Activated CD8-positive, alpha-beta T cell treated with anti-CD3 and anti-CD28 coated beads, Interleukin-2, amount 10 ng/mL, durations not matched to agents 7 days and 5 days (primary cell): ENCODE measurements at regions not wholly inside any gene's neighbourhood (a gene's known extent, or its start where the extent isn't known, plus 50 kb on each side); places are given as distances from the start of the nearest gene placed in this dataset.

Source experiments
- ATAC-seq: fragments of 150-1000 bp; cut with Tn5 transposase; one replicate; pipeline ENCODE4 v1.10.0; 2021; ENCODE audit warnings: moderate library complexity
- CTCF ChIA-PET: fragments of 350-600 bp; sonication (Branson Sonifier 250); formaldehyde crosslinking; loops from one replicate; lab custom pipeline; 2021; ENCODE audit warnings: antibody characterized with exemption; lab: Charles Lee
- POLR2A ChIA-PET: fragments of 350-600 bp; sonication (Branson Sonifier 250); formaldehyde crosslinking; loops from one replicate; lab custom pipeline; 2021; ENCODE audit warnings: antibody characterized with exemption; lab: Charles Lee
- DNase-seq: peaks from one replicate; pipeline ENCODE4 v3.0.0-alpha.2; 2020
- H3K27ac Mint-ChIP-seq: one replicate; pipeline ENCODE4 v1.8.0; 2021; ENCODE audit warnings: mild to moderate bottlenecking, mixed read lengths
- H3K27me3 Mint-ChIP-seq: one replicate; pipeline ENCODE4 v1.8.0; 2021; ENCODE audit warnings: low read depth, mixed read lengths
- H3K36me3 Mint-ChIP-seq: one replicate; pipeline ENCODE4 v1.8.0; 2021; ENCODE audit warnings: low read depth, mixed read lengths
- H3K4me1 Mint-ChIP-seq: one replicate; pipeline ENCODE4 v1.8.0; 2021; ENCODE audit warnings: low read depth, mixed read lengths
- H3K4me3 Mint-ChIP-seq: one replicate; pipeline ENCODE4 v1.8.0; 2021; ENCODE audit warnings: mild to moderate bottlenecking, mixed read lengths
- H3K9me3 Mint-ChIP-seq: one replicate; pipeline ENCODE4 v1.8.0; 2022; ENCODE audit warnings: mixed read lengths; ENCODE audit not compliant: insufficient read depth

DNA sequence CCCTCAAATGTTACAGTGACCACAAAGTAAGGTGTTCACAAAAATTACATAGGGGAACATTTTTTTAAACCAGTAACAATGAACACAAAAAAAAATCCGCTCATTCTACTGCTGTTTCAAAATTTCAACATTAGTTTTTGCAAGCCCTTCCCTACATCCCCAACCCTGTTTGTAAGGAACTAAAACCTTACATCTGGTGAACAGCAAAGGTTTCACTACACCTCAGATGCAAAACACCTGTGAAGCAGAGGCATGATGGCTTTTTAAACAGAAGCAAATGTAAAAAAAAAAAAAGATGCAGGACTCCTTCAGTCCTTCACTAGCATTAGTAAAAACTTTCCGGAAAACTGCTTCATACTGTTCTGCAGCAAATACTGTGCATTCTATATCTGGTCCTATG lies 50.0 kb upstream of the API5 start:
- H3K27me3 Mint-ChIP-seq: no peaks in the 10 kb centered on the region
- H3K4me1 Mint-ChIP-seq: no peaks in the 10 kb centered on the region
- ATAC-seq (no peak), DNase-seq (no peak)
- POLR2A ChIA-PET: no interaction called here
- CTCF ChIA-PET: no interaction called here
- H3K27ac Mint-ChIP-seq: no peak overlapping the region
- H3K4me3 Mint-ChIP-seq: no peak overlapping the region
- peaks cover 10% of the 10 kb centered on the region for H3K9me3 Mint-ChIP-seq
- no peaks in the 10 kb centered on the region for H3K36me3 Mint-ChIP-seq
